ENCODE measurements at regions not wholly inside any gene's neighbourhood (a gene's known extent, or its start where the extent isn't known, plus 50 kb on each side); places are given as distances from the start of the nearest gene placed in this dataset.

- TF ChIP-seq, protein P1, sequence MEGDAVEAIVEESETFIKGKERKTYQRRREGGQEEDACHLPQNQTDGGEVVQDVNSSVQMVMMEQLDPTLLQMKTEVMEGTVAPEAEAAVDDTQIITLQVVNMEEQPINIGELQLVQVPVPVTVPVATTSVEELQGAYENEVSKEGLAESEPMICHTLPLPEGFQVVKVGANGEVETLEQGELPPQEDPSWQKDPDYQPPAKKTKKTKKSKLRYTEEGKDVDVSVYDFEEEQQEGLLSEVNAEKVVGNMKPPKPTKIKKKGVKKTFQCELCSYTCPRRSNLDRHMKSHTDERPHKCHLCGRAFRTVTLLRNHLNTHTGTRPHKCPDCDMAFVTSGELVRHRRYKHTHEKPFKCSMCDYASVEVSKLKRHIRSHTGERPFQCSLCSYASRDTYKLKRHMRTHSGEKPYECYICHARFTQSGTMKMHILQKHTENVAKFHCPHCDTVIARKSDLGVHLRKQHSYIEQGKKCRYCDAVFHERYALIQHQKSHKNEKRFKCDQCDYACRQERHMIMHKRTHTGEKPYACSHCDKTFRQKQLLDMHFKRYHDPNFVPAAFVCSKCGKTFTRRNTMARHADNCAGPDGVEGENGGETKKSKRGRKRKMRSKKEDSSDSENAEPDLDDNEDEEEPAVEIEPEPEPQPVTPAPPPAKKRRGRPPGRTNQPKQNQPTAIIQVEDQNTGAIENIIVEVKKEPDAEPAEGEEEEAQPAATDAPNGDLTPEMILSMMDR (IDR thresholded peaks at IDR 0.05; ENCODE audit: insufficient read depth, low read length) = no peak
- TF ChIP-seq, protein P2, sequence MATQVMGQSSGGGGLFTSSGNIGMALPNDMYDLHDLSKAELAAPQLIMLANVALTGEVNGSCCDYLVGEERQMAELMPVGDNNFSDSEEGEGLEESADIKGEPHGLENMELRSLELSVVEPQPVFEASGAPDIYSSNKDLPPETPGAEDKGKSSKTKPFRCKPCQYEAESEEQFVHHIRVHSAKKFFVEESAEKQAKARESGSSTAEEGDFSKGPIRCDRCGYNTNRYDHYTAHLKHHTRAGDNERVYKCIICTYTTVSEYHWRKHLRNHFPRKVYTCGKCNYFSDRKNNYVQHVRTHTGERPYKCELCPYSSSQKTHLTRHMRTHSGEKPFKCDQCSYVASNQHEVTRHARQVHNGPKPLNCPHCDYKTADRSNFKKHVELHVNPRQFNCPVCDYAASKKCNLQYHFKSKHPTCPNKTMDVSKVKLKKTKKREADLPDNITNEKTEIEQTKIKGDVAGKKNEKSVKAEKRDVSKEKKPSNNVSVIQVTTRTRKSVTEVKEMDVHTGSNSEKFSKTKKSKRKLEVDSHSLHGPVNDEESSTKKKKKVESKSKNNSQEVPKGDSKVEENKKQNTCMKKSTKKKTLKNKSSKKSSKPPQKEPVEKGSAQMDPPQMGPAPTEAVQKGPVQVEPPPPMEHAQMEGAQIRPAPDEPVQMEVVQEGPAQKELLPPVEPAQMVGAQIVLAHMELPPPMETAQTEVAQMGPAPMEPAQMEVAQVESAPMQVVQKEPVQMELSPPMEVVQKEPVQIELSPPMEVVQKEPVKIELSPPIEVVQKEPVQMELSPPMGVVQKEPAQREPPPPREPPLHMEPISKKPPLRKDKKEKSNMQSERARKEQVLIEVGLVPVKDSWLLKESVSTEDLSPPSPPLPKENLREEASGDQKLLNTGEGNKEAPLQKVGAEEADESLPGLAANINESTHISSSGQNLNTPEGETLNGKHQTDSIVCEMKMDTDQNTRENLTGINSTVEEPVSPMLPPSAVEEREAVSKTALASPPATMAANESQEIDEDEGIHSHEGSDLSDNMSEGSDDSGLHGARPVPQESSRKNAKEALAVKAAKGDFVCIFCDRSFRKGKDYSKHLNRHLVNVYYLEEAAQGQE (IDR thresholded peaks at IDR 0.05; ENCODE audit: insufficient replicate concordance, low read depth) = no peak
- no peak for TF ChIP-seq POLR2AphosphoS5 (IDR thresholded peaks at IDR 0.05; ENCODE audit: low read depth)
Measured at GRCh38 chr5:4533457-4534105, 606.5 kb upstream of the ADAMTS16 start.
